GM12864 (cell line): ENCODE measurements at regions not wholly inside any gene's neighbourhood (a gene's known extent, or its start where the extent isn't known, plus 50 kb on each side); places are given as distances from the start of the nearest gene placed in this dataset.

ENCODE experiments used
- DNase-seq: peaks from one replicate; pipeline ENCODE4 v3.0.0-alpha.2; 2011; ENCODE audit warnings: low read depth
- H3K4me3 ChIP-seq: 2 replicates; pipeline ENCODE4 v1.5.1; 2011; ENCODE audit warnings: mild to moderate bottlenecking, low read depth, low read length, control low read depth
- CTCF ChIP-seq: IDR thresholded peaks from 2 replicates; pipeline ENCODE4 v1.5.1; 2011; ENCODE audit warnings: low read depth, mild to moderate bottlenecking, moderate library complexity, low read length, control low read depth, inconsistent platforms; ENCODE audit errors: missing control alignments

GRCh38 chr4:36747277-36748129, 466.1 kb downstream of the DTHD1 start:
- H3K4me3 ChIP-seq, result no peak overlapping the region
- no peak for TF ChIP-seq CTCF
- no peak for DNase-seq

GRCh38 chr4:36753048-36753447, 471.6 kb downstream of the DTHD1 start:
- no peak for TF ChIP-seq CTCF
- H3K4me3 ChIP-seq, result no peak overlapping the region
- no peak for DNase-seq

- DNase-seq, result no peak
- no peak overlapping the region for H3K4me3 ChIP-seq
- TF ChIP-seq CTCF, result no peak
Observed at GRCh38 chr4:36757580-36758311, 476.3 kb downstream of the DTHD1 start.

- TF ChIP-seq CTCF, result no peak
- H3K4me3 ChIP-seq, result no peak overlapping the region
- no peak for DNase-seq
Observed at GRCh38 chr4:36758312-36759178, 477.1 kb downstream of the DTHD1 start.

GRCh38 chr4:36761607-36762006, 480.2 kb downstream of the DTHD1 start:
- no peak for DNase-seq
- no peak overlapping the region for H3K4me3 ChIP-seq
- no peak for TF ChIP-seq CTCF

GRCh38 chr4:36763814-36764213, 480.7 kb upstream of the NWD2 start:
- no peak for DNase-seq
- H3K4me3 ChIP-seq, result no peak overlapping the region
- no peak for TF ChIP-seq CTCF
